Lower leg skin (tissue), 3 donors: ENCODE measurements at regions not wholly inside any gene's neighbourhood (a gene's known extent, or its start where the extent isn't known, plus 50 kb on each side); places are given as distances from the start of the nearest gene placed in this dataset.

Experiments used
- CTCF ChIP-seq, 3 donors: fragments of 450-650 bp; IDR thresholded peaks; one replicate each; pipeline ENCODE4 v1.5.1; 2016; ENCODE audit warnings: antibody characterized with exemption in 3 of 3, mild to moderate bottlenecking in 3 of 3, moderate library complexity in 2 of 3
- POLR2A ChIP-seq, 2 donors: fragments of 450-650 bp; IDR thresholded peaks; one replicate each; pipeline ENCODE4 v1.6.1; 2016 to 2017; ENCODE audit warnings: antibody characterized with exemption in 2 of 2, mild to moderate bottlenecking in 1 of 2, moderate library complexity in 1 of 2

GRCh38 chr2:106963893-106964292, 77.9 kb upstream of the ST6GAL2 start:
- TF ChIP-seq CTCF (IDR thresholded peaks at IDR 0.05) (no peak), POLR2A (IDR thresholded peaks at IDR 0.05) (no peak)
